Right lobe of liver (tissue), 4 donors: ENCODE measurements at regions not wholly inside any gene's neighbourhood (a gene's known extent, or its start where the extent isn't known, plus 50 kb on each side); places are given as distances from the start of the nearest gene placed in this dataset.

Experiments
- CTCF ChIP-seq, 4 donors: fragments of 200-600 bp in 3 of 4; fragments of 450-650 bp in 1 of 4; IDR thresholded peaks; one replicate each; pipeline versions ENCODE4 v1.5.1 to v1.8.0; 2016 to 2022; ENCODE audit warnings: antibody characterized with exemption in 4 of 4, mild to moderate bottlenecking in 2 of 4
- POLR2A ChIP-seq: fragments of 450-650 bp; IDR thresholded peaks from one replicate; pipeline ENCODE4 v1.6.1; 2017; ENCODE audit warnings: antibody characterized with exemption, mild to moderate bottlenecking
- donor health status: DM: no; HTN: no; CAD: no.
- donor health status: DM: no; HTN: no; CAD: no.
- donor health status: DM: no; HTN: yes; CAD: no.

GRCh38 chr7:132730105-132730504, 153.8 kb upstream of the PLXNA4 start:
- no peak for TF ChIP-seq CTCF (IDR thresholded peaks at IDR 0.05)
- TF ChIP-seq POLR2A: no peak
